IMR-90 (cell line): ENCODE measurements at regions not wholly inside any gene's neighbourhood (a gene's known extent, or its start where the extent isn't known, plus 50 kb on each side); places are given as distances from the start of the nearest gene placed in this dataset.

Experiments
- ATAC-seq: fragments of 200-7000 bp; cut with Tn5 transposase; 2 replicates; pipeline ENCODE4 v1.9.1; 2020; ENCODE audit warnings: low read depth, mild to moderate bottlenecking, moderate library complexity
- BruUV-seq: library from RNA; stranded (reverse); fragments of 400-500 nt; replicated peaks from 2 replicates; lab custom pipeline; 2021; lab: Mats Ljungman, UMichigan
- CTCF ChIA-PET: fragments of 300-600 bp; formaldehyde crosslinking; extraction: SDS; loops from one replicate; lab custom pipeline; 2021; ENCODE audit warnings: antibody characterized with exemption; lab: Yijun Ruan, JAX
- POLR2A ChIA-PET: fragments of 300-600 bp; sonication (Branson Sonifier 250); formaldehyde crosslinking; loops from one replicate; lab custom pipeline; 2022; ENCODE audit warnings: antibody characterized with exemption; ENCODE audit not compliant: unreplicated experiment; lab: Charles Lee
- DNase-seq: peaks from one replicate; pipeline ENCODE4 v3.0.0; 2013
- H2AFZ ChIP-seq: replicated peaks from 2 replicates; pipeline ENCODE3; 2013; ENCODE audit warnings: low read length, mild to moderate bottlenecking; ENCODE audit not compliant: poor library complexity
- H2AK5ac ChIP-seq: 2 replicates; pipeline ENCODE4 v1.6.1; 2013; ENCODE audit warnings: low read depth, low read length, inconsistent platforms
- H2AK9ac ChIP-seq: replicated peaks from 2 replicates; pipeline ENCODE3; 2013; ENCODE audit warnings: mild to moderate bottlenecking, low read depth, low read length, moderate library complexity; ENCODE audit not compliant: poor library complexity
- H2BK120ac ChIP-seq: 2 replicates; pipeline ENCODE4 v1.6.1; 2013; ENCODE audit warnings: low read depth, low read length, inconsistent platforms
- H2BK15ac ChIP-seq: 3 replicates; pipeline ENCODE4 v1.6.1; 2013; ENCODE audit warnings: low read depth, low read length, inconsistent platforms
- H2BK20ac ChIP-seq: 2 replicates; pipeline ENCODE4 v1.6.1; 2013; ENCODE audit warnings: low read depth, mild to moderate bottlenecking, inconsistent platforms, low read length, moderate library complexity
- H2BK5ac ChIP-seq: 2 replicates; pipeline ENCODE4 v1.6.1; 2013; ENCODE audit warnings: mild to moderate bottlenecking, low read depth, low read length, inconsistent platforms; ENCODE audit not compliant: poor library complexity, severe bottlenecking
- H3K14ac ChIP-seq: replicated peaks from 2 replicates; pipeline ENCODE4 v1.6.1; 2013; ENCODE audit warnings: low read depth, low read length, inconsistent platforms
- H3K18ac ChIP-seq: 2 replicates; pipeline ENCODE4 v1.6.1; 2013; ENCODE audit warnings: low read depth, low read length, control low read depth
- H3K23ac ChIP-seq: 2 replicates; pipeline ENCODE4 v1.6.1; 2013; ENCODE audit warnings: low read depth, low read length, inconsistent platforms
- H3K27ac ChIP-seq: 2 replicates; pipeline ENCODE4 v1.5.1; 2013; ENCODE audit warnings: mild to moderate bottlenecking, control low read depth, low read length; ENCODE audit not compliant: insufficient read depth
- H3K27me3 ChIP-seq: 2 replicates; pipeline ENCODE4 v1.6.1; 2013; ENCODE audit warnings: low read length; ENCODE audit not compliant: control insufficient read depth, insufficient read depth
- H3K36me3 ChIP-seq: 2 replicates; pipeline ENCODE4 v1.6.1; 2013; ENCODE audit warnings: low read length, mixed read lengths; ENCODE audit not compliant: control insufficient read depth, insufficient read depth
- H3K4ac ChIP-seq: 2 replicates; pipeline ENCODE4 v1.6.1; 2013; ENCODE audit warnings: low read depth, low read length, inconsistent platforms
- H3K4me1 ChIP-seq: 2 replicates; pipeline ENCODE4 v1.6.1; 2013; ENCODE audit warnings: low read length, mixed read lengths; ENCODE audit not compliant: control insufficient read depth, insufficient read depth
- H3K4me2 ChIP-seq: 2 replicates; pipeline ENCODE4 v1.6.1; 2013; ENCODE audit warnings: low read depth, mild to moderate bottlenecking, control low read depth, low read length, moderate library complexity
- H3K4me3 ChIP-seq: 2 replicates; pipeline ENCODE4 v1.5.1; 2013; ENCODE audit warnings: low read depth, mild to moderate bottlenecking, control low read depth, low read length, moderate library complexity; ENCODE audit not compliant: insufficient read depth
- H3K56ac ChIP-seq: 2 replicates; pipeline ENCODE4 v1.6.1; 2013; ENCODE audit warnings: low read length, inconsistent platforms; ENCODE audit not compliant: insufficient read depth; ENCODE audit errors: extremely low read depth
- H3K79me1 ChIP-seq, 2 experiments: 2 replicates each; pipeline ENCODE4 v1.6.1; 2013; ENCODE audit warnings: low read length in 2 of 2, inconsistent platforms in 1 of 2, low read depth in 1 of 2
- H3K9ac ChIP-seq: 2 replicates; pipeline ENCODE4 v1.6.1; 2013; ENCODE audit warnings: low read depth, low read length, control low read depth
- H3K9me1 ChIP-seq: 2 replicates; pipeline ENCODE4 v1.6.1; 2013; ENCODE audit warnings: low read length, inconsistent platforms; ENCODE audit not compliant: insufficient read depth
- H3K9me3 ChIP-seq: 2 replicates; pipeline ENCODE4 v1.6.1; 2013; ENCODE audit warnings: low read length; ENCODE audit not compliant: control insufficient read depth, insufficient read depth
- H4K20me1 ChIP-seq: 2 replicates; pipeline ENCODE4 v1.6.1; 2013; ENCODE audit warnings: low read length, inconsistent platforms; ENCODE audit not compliant: insufficient read depth
- H4K5ac ChIP-seq: 2 replicates; pipeline ENCODE4 v1.6.1; 2013; ENCODE audit warnings: mild to moderate bottlenecking, low read depth, low read length, control low read depth
- H4K8ac ChIP-seq, 2 experiments: 2 replicates each; pipeline ENCODE4 v1.6.1; 2013; ENCODE audit warnings: low read depth in 2 of 2, low read length in 2 of 2, control low read depth in 1 of 2, inconsistent platforms in 1 of 2
- H4K91ac ChIP-seq: 2 replicates; pipeline ENCODE4 v1.6.1; 2013; ENCODE audit warnings: low read depth, low read length, inconsistent platforms; ENCODE audit not compliant: insufficient read depth
- CEBPB ChIP-seq: IDR thresholded peaks from 2 replicates; pipeline ENCODE4 v1.6.1; 2012; ENCODE audit warnings: low read depth, low read length, improper control_type of control experiment
- MAFK ChIP-seq: IDR thresholded peaks from 2 replicates; pipeline ENCODE4 v1.6.1; 2012; ENCODE audit warnings: low read depth, low read length, improper control_type of control experiment
- MXI1 ChIP-seq: IDR thresholded peaks from 2 replicates; pipeline ENCODE4 v1.6.1; 2012; ENCODE audit warnings: low read depth, mild to moderate bottlenecking, low read length, moderate library complexity, borderline replicate concordance
- NFE2L2 ChIP-seq: fragments of 150-350 bp; IDR thresholded peaks from 2 replicates; pipeline ENCODE4 v1.6.1; 2016; ENCODE audit warnings: low read depth, mild to moderate bottlenecking, low read length
- POLR2A ChIP-seq: IDR thresholded peaks from 2 replicates; pipeline ENCODE4 v1.6.1; 2012; ENCODE audit warnings: mild to moderate bottlenecking, low read depth, low read length
- RCOR1 ChIP-seq: IDR thresholded peaks from 2 replicates; pipeline ENCODE4 v1.6.1; 2012; ENCODE audit warnings: mild to moderate bottlenecking, low read length, improper control_type of control experiment; ENCODE audit not compliant: insufficient replicate concordance
- RFX5 ChIP-seq: IDR thresholded peaks from 2 replicates; pipeline ENCODE4 v1.8.0; 2012; ENCODE audit warnings: low read depth, mild to moderate bottlenecking, low read length, moderate library complexity
- WGBS, 2 experiments: methylation state at CpG; one replicate each; pipeline versions ENCODE4 v1.1.5 to v1.1.7; 2013; ENCODE audit warnings: missing lambda C conversion rate in 2 of 2; ENCODE audit not compliant: insufficient read length in 1 of 2; ENCODE audit errors: extremely low coverage in 2 of 2; 5-methylcytosine and 5-hydroxymethylcytosine counted together
- dilution Hi-C: fragments of 300-500 bp; cut with HindIII; formaldehyde crosslinking; loops from one replicate; pipeline ENCODE4 v1.14.3; 2018; ENCODE audit warnings: low sequenced_read_pairs; ENCODE audit not compliant: unreplicated experiment
- in situ Hi-C: fragments of 300-500 bp; cut with MboI; formaldehyde crosslinking; loops from 3 replicates; pipeline ENCODE4 v1.14.3; 2019; ENCODE audit warnings: low sequenced_read_pairs, inconsistent platforms, mixed read lengths
- intact Hi-C: fragments of 100-400 bp; cut with micrococcal nuclease; formaldehyde crosslinking; loops from 2 replicates; pipeline ENCODE4 v1.10.0; 2022
- TF ChIP-seq, protein P1 (sequence below): fragments of 150-350 bp; IDR thresholded peaks from 2 replicates; pipeline ENCODE4 v1.6.1; 2017; ENCODE audit warnings: mild to moderate bottlenecking, antibody characterized with exemption, low read length, low read depth

DNA sequence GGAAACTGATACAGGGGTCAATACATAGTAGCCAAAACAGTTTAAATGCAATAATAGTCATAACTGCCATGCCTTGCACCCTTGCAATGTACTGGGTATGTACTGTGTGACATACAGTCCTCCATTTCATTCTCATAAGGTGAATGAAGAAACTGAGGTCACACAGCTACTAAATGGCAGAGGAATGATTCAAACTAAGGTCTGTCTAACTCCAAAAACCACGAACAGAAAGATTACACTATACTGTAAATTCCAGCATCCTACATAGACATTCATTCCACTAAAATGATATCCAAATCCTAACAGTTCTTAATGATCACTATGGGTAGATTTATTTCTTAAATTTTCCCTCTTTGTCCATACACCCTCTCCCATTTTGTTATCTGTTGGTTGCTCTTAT is 238.1 kb upstream of the SERP2 start:
- dilution Hi-C loops (no loop called here), intact Hi-C loops (no loop called here), in situ Hi-C loops (no loop called here)
- no peak overlapping the region for H2BK20ac ChIP-seq
- no peak overlapping the region for H2AFZ ChIP-seq
- no peak overlapping the region for H3K14ac ChIP-seq
- H4K5ac ChIP-seq = no peak overlapping the region
- no peak overlapping the region for H2AK5ac ChIP-seq
- H3K4ac ChIP-seq = no peak overlapping the region
- H3K18ac ChIP-seq = peak overlapping the region; percentile 9; the same call in 1 of the 2 replicates
- H3K36me3 ChIP-seq = no peaks in the 10 kb centered on the region
- no peaks in the 10 kb centered on the region for H3K27me3 ChIP-seq
- H4K91ac ChIP-seq = no peak overlapping the region
- peaks cover 14% of the 10 kb centered on the region for H3K4me1 ChIP-seq
- H3K4me3 ChIP-seq = no peak overlapping the region
- H2BK5ac ChIP-seq = no peak overlapping the region
- H3K4me2 ChIP-seq = no peak overlapping the region; the same call in 1 of the 2 replicates
- no peak overlapping the region for H2BK15ac ChIP-seq
- DNase-seq = no peak
- no peaks in the 10 kb centered on the region for H4K20me1 ChIP-seq
- H3K79me1 ChIP-seq = no peaks in the 10 kb centered on the region
- H3K56ac ChIP-seq = no peak overlapping the region
- no peak for ATAC-seq
- TF ChIP-seq CEBPB (no peak), RCOR1 (no peak), RFX5 (no peak), MXI1 (no peak), MAFK (no peak), NFE2L2 (no peak), POLR2A (no peak)
- TF ChIP-seq, protein P1, sequence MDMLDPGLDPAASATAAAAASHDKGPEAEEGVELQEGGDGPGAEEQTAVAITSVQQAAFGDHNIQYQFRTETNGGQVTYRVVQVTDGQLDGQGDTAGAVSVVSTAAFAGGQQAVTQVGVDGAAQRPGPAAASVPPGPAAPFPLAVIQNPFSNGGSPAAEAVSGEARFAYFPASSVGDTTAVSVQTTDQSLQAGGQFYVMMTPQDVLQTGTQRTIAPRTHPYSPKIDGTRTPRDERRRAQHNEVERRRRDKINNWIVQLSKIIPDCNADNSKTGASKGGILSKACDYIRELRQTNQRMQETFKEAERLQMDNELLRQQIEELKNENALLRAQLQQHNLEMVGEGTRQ = no peak
- no peak overlapping the region for H4K8ac ChIP-seq
- no peaks in the 10 kb centered on the region for H3K9me3 ChIP-seq
- POLR2A ChIA-PET = no interaction called here
- no peak overlapping the region for H3K23ac ChIP-seq
- no TSS peak for BruUV-seq
- no peak overlapping the region for H2BK120ac ChIP-seq
- no peak overlapping the region for H2AK9ac ChIP-seq
- no CpG with 5 or more reads among the region's 1 CpG for WGBS, 2 experiments
- no peak overlapping the region for H3K9ac ChIP-seq
- H3K27ac ChIP-seq = no peak overlapping the region
- CTCF ChIA-PET = no interaction called here
- H3K9me1 ChIP-seq = peaks cover 15% of the 10 kb centered on the region
